H1 (cell line): ENCODE measurements at regions not wholly inside any gene's neighbourhood (a gene's known extent, or its start where the extent isn't known, plus 50 kb on each side); places are given as distances from the start of the nearest gene placed in this dataset.

Source experiments
- CTCF ChIA-PET: fragments of 300-600 bp; sonication (Branson Sonifier 250); formaldehyde crosslinking; loops from one replicate; lab custom pipeline; 2021; ENCODE audit not compliant: partially characterized antibody; lab: Charles Lee
- POLR2A ChIA-PET: fragments of 300-600 bp; sonication (Branson Sonifier 250); formaldehyde crosslinking; loops from one replicate; lab custom pipeline; 2021; ENCODE audit warnings: inconsistent platforms; ENCODE audit not compliant: partially characterized antibody; lab: Charles Lee
- DNase-seq, 2 experiments: peaks; one replicate each; pipeline versions ENCODE4 v3.0.0 to v3.0.0-alpha.2; 2010 to 2022; ENCODE audit warnings: low spot score in 2 of 2, low read depth in 1 of 2, mixed read lengths in 1 of 2
- FAIRE-seq: peaks from 2 replicates; lab custom pipeline; 2011; peaks lifted over from hg19 to GRCh38; lab: Jason Lieb, UNC
- H2AFZ ChIP-seq: 2 replicates; pipeline ENCODE4 v1.8.1; 2012; ENCODE audit warnings: low read length, inconsistent platforms
- H2AK5ac ChIP-seq: 2 replicates; pipeline ENCODE4 v1.6.1; 2013; ENCODE audit warnings: low read depth, low read length
- H2BK120ac ChIP-seq: replicated peaks from 2 replicates; pipeline ENCODE3; 2013; ENCODE audit warnings: low read depth, low read length, inconsistent platforms
- H2BK12ac ChIP-seq: 2 replicates; pipeline ENCODE4 v1.6.1; 2013; ENCODE audit warnings: low read depth, low read length
- H2BK15ac ChIP-seq: 2 replicates; pipeline ENCODE4 v1.6.1; 2013; ENCODE audit warnings: low read length
- H2BK20ac ChIP-seq: 2 replicates; pipeline ENCODE4 v1.6.1; 2013; ENCODE audit warnings: low read length
- H2BK5ac ChIP-seq: 2 replicates; pipeline ENCODE4 v1.6.1; 2013; ENCODE audit warnings: low read depth, low read length
- H3K14ac ChIP-seq: 2 replicates; pipeline ENCODE4 v1.6.1; 2013; ENCODE audit warnings: inconsistent platforms; ENCODE audit not compliant: insufficient read length
- H3K18ac ChIP-seq: 2 replicates; pipeline ENCODE4 v1.6.1; 2013; ENCODE audit warnings: low read length; ENCODE audit errors: extremely low read depth
- H3K23ac ChIP-seq: 2 replicates; pipeline ENCODE4 v1.6.1; 2013; ENCODE audit warnings: inconsistent platforms; ENCODE audit not compliant: insufficient read length
- H3K23me2 ChIP-seq: 2 replicates; pipeline ENCODE4 v1.6.1; 2013; ENCODE audit warnings: low read depth, low read length
- H3K27ac ChIP-seq: 2 replicates; pipeline ENCODE4 v1.6.1; 2011; ENCODE audit warnings: low read depth, low read length, inconsistent platforms
- H3K27me3 ChIP-seq, 4 experiments: replicated peaks in 1 of 4; 1 replicate in 1 of 4; 2 replicates in 3 of 4; pipeline versions ENCODE4 v1.6.1 to v1.8.1; 2011 to 2013; ENCODE audit warnings: low read length in 3 of 4, mild to moderate bottlenecking in 3 of 4, inconsistent platforms in 2 of 4, mixed read lengths in 2 of 4, moderate library complexity in 1 of 4; ENCODE audit not compliant: control insufficient read depth in 3 of 4, insufficient read depth in 3 of 4; ENCODE audit errors: extremely low read depth in 1 of 4
- H3K36me3 ChIP-seq, 4 experiments: 2 replicates each; pipeline versions ENCODE4 v1.6.1 to v1.8.1; 2011 to 2013; ENCODE audit warnings: mild to moderate bottlenecking in 4 of 4, low read length in 3 of 4, moderate library complexity in 2 of 4, control low read depth in 1 of 4, inconsistent platforms in 1 of 4; ENCODE audit not compliant: insufficient read depth in 4 of 4, control insufficient read depth in 2 of 4
- H3K4ac ChIP-seq: replicated peaks from 2 replicates; pipeline ENCODE3; 2013; ENCODE audit warnings: low read length, low read depth, mixed read lengths, inconsistent platforms; ENCODE audit not compliant: insufficient read length
- H3K4me1 ChIP-seq, 4 experiments: replicated peaks in 1 of 4; 1 replicate in 1 of 4; 2 replicates in 3 of 4; pipeline versions ENCODE4 v1.6.1 to v1.8.1; 2011 to 2013; ENCODE audit warnings: low read length in 3 of 4, inconsistent platforms in 2 of 4, mixed read lengths in 1 of 4; ENCODE audit not compliant: insufficient read depth in 4 of 4, control insufficient read depth in 3 of 4
- H3K4me2 ChIP-seq, 2 experiments: 2 replicates each; pipeline versions ENCODE4 v1.6.1 to v1.8.1; 2011 to 2013; ENCODE audit warnings: low read depth in 2 of 2, low read length in 2 of 2, control low read depth in 1 of 2, inconsistent platforms in 1 of 2, mild to moderate bottlenecking in 1 of 2; ENCODE audit not compliant: insufficient read depth in 1 of 2
- H3K4me3 ChIP-seq, 4 experiments: fragments of 200-600, 300-600 bp in 1 of 4; sonication (generic), shearing (Covaris generic), sonication (Bioruptor Twin) in 1 of 4; 2 replicates each; pipeline versions ENCODE4 v1.5.1 to v1.8.1; 2011 to 2016; ENCODE audit warnings: low read length in 4 of 4, low read depth in 3 of 4, control low read depth in 2 of 4, inconsistent platforms in 2 of 4, mild to moderate bottlenecking in 2 of 4, mixed read lengths in 1 of 4, moderate library complexity in 1 of 4; ENCODE audit not compliant: insufficient read depth in 2 of 4; ENCODE audit errors: extremely low read depth in 1 of 4
- H3K56ac ChIP-seq: replicated peaks from 2 replicates; pipeline ENCODE3; 2013; ENCODE audit warnings: low read depth, mild to moderate bottlenecking, mixed read lengths, low read length, inconsistent platforms; ENCODE audit not compliant: insufficient read length
- H3K79me1 ChIP-seq: 2 replicates; pipeline ENCODE4 v1.6.1; 2013; ENCODE audit warnings: low read depth, low read length, control low read depth
- H3K79me2 ChIP-seq, 2 experiments: 2 replicates each; pipeline versions ENCODE4 v1.6.1 to v1.8.1; 2012 to 2013; ENCODE audit warnings: low read length in 2 of 2, mild to moderate bottlenecking in 2 of 2, inconsistent platforms in 1 of 2; ENCODE audit not compliant: insufficient read depth in 2 of 2, control insufficient read depth in 1 of 2
- H3K9ac ChIP-seq, 4 experiments: replicated peaks in 1 of 4; 1 replicate in 1 of 4; 2 replicates in 3 of 4; pipeline versions ENCODE4 v1.6.1 to v1.8.1; 2011 to 2013; ENCODE audit warnings: low read depth in 3 of 4, low read length in 3 of 4, control low read depth in 2 of 4, mild to moderate bottlenecking in 2 of 4, moderate library complexity in 2 of 4, inconsistent platforms in 1 of 4; ENCODE audit errors: extremely low read depth in 1 of 4
- H3K9me3 ChIP-seq, 2 experiments: 2 replicates each; pipeline versions ENCODE4 v1.6.1 to v1.8.1; 2012 to 2013; ENCODE audit warnings: mild to moderate bottlenecking in 2 of 2, moderate library complexity in 2 of 2, control low read depth in 1 of 2, inconsistent platforms in 1 of 2, low read depth in 1 of 2, low read length in 1 of 2, mixed read lengths in 1 of 2; ENCODE audit not compliant: insufficient read depth in 2 of 2
- H4K20me1 ChIP-seq, 2 experiments: replicated peaks in 1 of 2; 2 replicates each; pipeline versions ENCODE3 to v1.8.1; 2011 to 2013; ENCODE audit warnings: inconsistent platforms in 2 of 2, low read length in 2 of 2, mild to moderate bottlenecking in 1 of 2; ENCODE audit not compliant: insufficient read depth in 2 of 2, control insufficient read depth in 1 of 2
- H4K5ac ChIP-seq: 2 replicates; pipeline ENCODE4 v1.6.1; 2013; ENCODE audit warnings: low read length, low read depth, mixed read lengths, inconsistent platforms; ENCODE audit not compliant: insufficient read length
- H4K8ac ChIP-seq: 2 replicates; pipeline ENCODE4 v1.8.0; 2013; ENCODE audit warnings: mild to moderate bottlenecking, moderate library complexity, low read length, inconsistent platforms; ENCODE audit not compliant: insufficient read depth; ENCODE audit errors: extremely low read depth
- H4K91ac ChIP-seq: replicated peaks from 2 replicates; pipeline ENCODE3; 2013; ENCODE audit warnings: low read length, mixed read lengths, inconsistent platforms; ENCODE audit not compliant: insufficient read length
- ASH2L ChIP-seq: fragments of 200-600, 300-600 bp; sonication (generic); IDR thresholded peaks from one replicate; pipeline ENCODE4 v1.7.1; 2017; ENCODE audit warnings: low read length
- CEBPB ChIP-seq: IDR thresholded peaks from 2 replicates; pipeline ENCODE4 v1.6.1; 2012; ENCODE audit warnings: low read depth, low read length
- CHD2 ChIP-seq: IDR thresholded peaks from 2 replicates; pipeline ENCODE4 v1.6.1; 2012; ENCODE audit warnings: low read length, improper control_type of control experiment
- EP300 ChIP-seq, 2 experiments: IDR thresholded peaks; 1 replicate in 1 of 2; 2 replicates in 1 of 2; pipeline ENCODE4 v1.6.1; 2011 to 2012; ENCODE audit warnings: low read depth in 2 of 2, low read length in 2 of 2, mild to moderate bottlenecking in 2 of 2, borderline replicate concordance in 1 of 2, inconsistent platforms in 1 of 2, moderate library complexity in 1 of 2
- GTF2F1 ChIP-seq: IDR thresholded peaks from 2 replicates; pipeline ENCODE4 v1.6.1; 2012; ENCODE audit warnings: low read depth, low read length, improper control_type of control experiment, borderline replicate concordance
- JUN ChIP-seq: IDR thresholded peaks from 2 replicates; pipeline ENCODE4 v1.6.1; 2011; ENCODE audit warnings: low read depth, mild to moderate bottlenecking, improper control_type of control experiment, low read length
- JUND ChIP-seq: IDR thresholded peaks from 2 replicates; pipeline ENCODE4 v1.6.1; 2011; ENCODE audit warnings: mild to moderate bottlenecking, improper control_type of control experiment, low read length
- KDM5A ChIP-seq: fragments of 200-600 bp; IDR thresholded peaks from 2 replicates; pipeline ENCODE4 v1.7.1; 2012; ENCODE audit warnings: mild to moderate bottlenecking, low read length, inconsistent platforms, mixed read lengths
- PHF8 ChIP-seq: fragments of 200-600 bp; sonication (generic); conservative IDR thresholded peaks from 2 replicates; pipeline ENCODE4 v1.7.1; 2012; ENCODE audit warnings: low read depth, mild to moderate bottlenecking, inconsistent platforms, low read length, moderate library complexity
- SP1 ChIP-seq: IDR thresholded peaks from 2 replicates; pipeline ENCODE4 v1.6.1; 2011; ENCODE audit warnings: low read depth, low read length
- TEAD4 ChIP-seq: IDR thresholded peaks from 2 replicates; pipeline ENCODE4 v1.6.1; 2012; ENCODE audit warnings: low read depth, low read length, inconsistent platforms, mixed read lengths
- YY1 ChIP-seq: IDR thresholded peaks from 2 replicates; pipeline ENCODE4 v1.6.1; 2011; ENCODE audit warnings: low read depth, mild to moderate bottlenecking, low read length
- WGBS, 2 experiments: shearing (Covaris generic) in 1 of 2; methylation state at CpG; one replicate each; pipeline versions ENCODE4 v1.1.6 to v1.1.7; 2013 to 2015; ENCODE audit warnings: low lambda C conversion rate in 2 of 2, mixed read lengths in 2 of 2, inconsistent platforms in 1 of 2, low coverage in 1 of 2, missing lambda C conversion rate in 1 of 2; ENCODE audit not compliant: insufficient replicate concordance in 2 of 2, insufficient coverage in 1 of 2, insufficient read length in 1 of 2; ENCODE audit errors: extremely low coverage in 1 of 2, missing lambda C conversion rate in 1 of 2; 5-methylcytosine and 5-hydroxymethylcytosine counted together
- TF ChIP-seq, protein P1 (sequence below): IDR thresholded peaks from 2 replicates; pipeline ENCODE4 v1.6.1; 2012; ENCODE audit warnings: inconsistent platforms

DNA sequence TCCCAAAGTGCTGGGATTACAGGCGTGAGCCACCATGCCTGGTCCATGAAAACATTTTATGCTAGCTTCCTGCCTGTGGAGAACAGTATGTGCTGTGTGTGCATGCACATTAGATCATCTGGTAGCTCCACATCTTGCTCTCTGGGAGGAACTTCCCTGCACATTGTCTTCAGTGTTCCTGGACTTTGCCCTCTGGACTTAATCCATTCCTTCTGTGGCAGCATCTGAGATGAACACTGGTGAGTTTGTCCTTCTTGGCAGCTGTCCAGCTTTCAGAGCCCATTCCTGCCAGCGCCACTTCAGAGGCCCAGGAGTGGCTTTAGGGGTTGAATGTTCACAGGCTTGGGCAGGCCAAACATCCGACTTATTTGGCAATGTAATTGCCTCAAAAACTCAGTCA lies 65.2 kb downstream of the POU3F3 start:
- no peaks in the 10 kb centered on the region for H3K9me3 ChIP-seq
- no peak for DNase-seq
- H4K8ac ChIP-seq = no peak overlapping the region
- H3K14ac ChIP-seq = no peak overlapping the region
- no peak overlapping the region for H2BK12ac ChIP-seq
- H3K56ac ChIP-seq = no peak overlapping the region
- H3K23me2 ChIP-seq = no peaks in the 10 kb centered on the region; the same call in 1 of the 2 replicates
- H4K91ac ChIP-seq = no peak overlapping the region
- H3K9ac ChIP-seq = no peak overlapping the region
- H3K36me3 ChIP-seq = no peaks in the 10 kb centered on the region
- H3K27ac ChIP-seq = no peak overlapping the region
- WGBS, 2 experiments = 86% methylated on average over 3 of the region's 3 CpGs; no CpG with 5 or more reads in 1 of the 2 experiments
- H3K4me3 ChIP-seq = no peak overlapping the region
- H2BK20ac ChIP-seq = no peak overlapping the region
- no peak overlapping the region for H3K4me2 ChIP-seq
- H2BK5ac ChIP-seq = no peak overlapping the region
- TF ChIP-seq JUND (no peak), CHD2 (no peak), TEAD4 (no peak), ASH2L (no peak), KDM5A (no peak), GTF2F1 (no peak), SP1 (no peak), EP300 (IDR thresholded peaks at IDR 0.05; ENCODE audit: borderline replicate concordance in 1 of 2, low read depth in 2 of 2, low read length in 2 of 2) (no peak), CEBPB (no peak), JUN (no peak), PHF8 (no peak), YY1 (no peak)
- TF ChIP-seq, protein P1, sequence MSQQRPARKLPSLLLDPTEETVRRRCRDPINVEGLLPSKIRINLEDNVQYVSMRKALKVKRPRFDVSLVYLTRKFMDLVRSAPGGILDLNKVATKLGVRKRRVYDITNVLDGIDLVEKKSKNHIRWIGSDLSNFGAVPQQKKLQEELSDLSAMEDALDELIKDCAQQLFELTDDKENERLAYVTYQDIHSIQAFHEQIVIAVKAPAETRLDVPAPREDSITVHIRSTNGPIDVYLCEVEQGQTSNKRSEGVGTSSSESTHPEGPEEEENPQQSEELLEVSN = no peak
- H3K79me2 ChIP-seq = no peaks in the 10 kb centered on the region
- H2AFZ ChIP-seq = no peak overlapping the region
- H3K27me3 ChIP-seq = no peaks in the 10 kb centered on the region
- H2BK15ac ChIP-seq = no peak overlapping the region
- no peaks in the 10 kb centered on the region for H3K79me1 ChIP-seq
- no peak overlapping the region for H4K5ac ChIP-seq
- ChIA-PET POLR2A (no interaction called here), CTCF (no interaction called here)
- no peak for FAIRE-seq
- H3K23ac ChIP-seq = no peak overlapping the region
- no peak overlapping the region for H2AK5ac ChIP-seq
- H4K20me1 ChIP-seq = no peaks in the 10 kb centered on the region
- H2BK120ac ChIP-seq = no peak overlapping the region
- H3K4ac ChIP-seq = no peak overlapping the region
- no peak overlapping the region for H3K18ac ChIP-seq
- H3K4me1 ChIP-seq = no peaks in the 10 kb centered on the region
